ENCODE measurements at regions not wholly inside any gene's neighbourhood (a gene's known extent, or its start where the extent isn't known, plus 50 kb on each side); places are given as distances from the start of the nearest gene placed in this dataset.

DNA sequence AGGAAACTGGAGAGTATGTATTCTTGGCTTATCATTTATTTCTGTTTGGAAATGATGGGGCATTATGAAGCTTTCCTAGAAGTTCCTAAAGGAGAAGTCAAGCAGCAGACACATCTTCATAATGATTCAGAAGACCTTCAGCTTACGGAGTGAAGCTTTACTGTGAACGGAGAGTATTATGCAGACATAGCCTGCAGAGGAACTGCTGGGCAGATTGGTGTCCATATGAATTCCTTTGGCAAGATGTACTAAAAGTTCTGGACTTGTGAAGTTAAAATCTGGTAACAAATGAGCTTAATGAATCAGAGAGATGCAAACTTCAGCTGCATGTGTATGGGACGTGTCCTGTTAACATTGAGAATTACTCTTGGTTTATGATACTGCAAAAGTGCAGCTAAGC lies 60.1 kb downstream of the NABP1 start:
- no peak for DNase-seq

DNA sequence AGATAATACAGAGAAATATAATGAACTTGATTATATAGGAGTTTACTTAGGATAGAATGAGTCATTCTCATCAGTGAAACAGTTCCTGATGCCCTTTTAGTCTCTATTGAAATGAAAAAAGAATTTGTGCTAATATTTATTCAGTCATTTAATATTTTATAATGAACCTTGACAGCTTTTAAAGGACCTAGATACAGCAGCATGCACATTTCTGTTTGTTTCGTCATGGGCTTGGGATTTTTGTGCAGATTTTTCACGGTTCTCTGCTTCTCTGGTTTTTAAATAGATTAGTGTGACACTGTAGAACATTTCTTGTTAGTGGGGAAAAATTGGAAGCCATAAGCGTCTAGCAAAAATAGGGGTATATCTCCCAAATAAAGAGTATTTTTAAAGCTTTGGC lies 60.7 kb downstream of the NABP1 start:
- DNase-seq: no peak

GRCh38 chr2:191739194-191739593 lies 61.3 kb downstream of the NABP1 start:
- no peak for DNase-seq

- no peak for DNase-seq
Measured at GRCh38 chr2:191740016-191740419, 62.1 kb downstream of the NABP1 start.

DNA sequence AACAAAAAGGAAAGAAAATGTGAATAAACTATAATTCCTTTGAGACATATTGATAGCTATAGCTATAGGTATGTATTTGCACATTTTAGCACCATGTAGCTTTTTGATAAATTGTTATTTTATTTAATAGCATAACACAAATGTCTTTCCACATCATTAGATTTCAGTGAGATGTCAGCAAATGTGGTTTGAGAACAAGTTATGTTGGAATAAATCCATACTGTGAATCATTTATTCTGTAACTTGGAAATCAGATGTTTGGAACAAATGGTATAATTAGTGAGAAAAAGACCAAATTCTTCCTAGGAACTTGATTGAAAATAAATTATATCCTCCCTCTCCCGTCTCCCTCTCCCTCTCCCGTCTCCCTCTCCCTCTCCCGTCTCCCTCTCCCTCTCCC lies 62.8 kb downstream of the NABP1 start:
- peak; percentile 47 for DNase-seq

DNA sequence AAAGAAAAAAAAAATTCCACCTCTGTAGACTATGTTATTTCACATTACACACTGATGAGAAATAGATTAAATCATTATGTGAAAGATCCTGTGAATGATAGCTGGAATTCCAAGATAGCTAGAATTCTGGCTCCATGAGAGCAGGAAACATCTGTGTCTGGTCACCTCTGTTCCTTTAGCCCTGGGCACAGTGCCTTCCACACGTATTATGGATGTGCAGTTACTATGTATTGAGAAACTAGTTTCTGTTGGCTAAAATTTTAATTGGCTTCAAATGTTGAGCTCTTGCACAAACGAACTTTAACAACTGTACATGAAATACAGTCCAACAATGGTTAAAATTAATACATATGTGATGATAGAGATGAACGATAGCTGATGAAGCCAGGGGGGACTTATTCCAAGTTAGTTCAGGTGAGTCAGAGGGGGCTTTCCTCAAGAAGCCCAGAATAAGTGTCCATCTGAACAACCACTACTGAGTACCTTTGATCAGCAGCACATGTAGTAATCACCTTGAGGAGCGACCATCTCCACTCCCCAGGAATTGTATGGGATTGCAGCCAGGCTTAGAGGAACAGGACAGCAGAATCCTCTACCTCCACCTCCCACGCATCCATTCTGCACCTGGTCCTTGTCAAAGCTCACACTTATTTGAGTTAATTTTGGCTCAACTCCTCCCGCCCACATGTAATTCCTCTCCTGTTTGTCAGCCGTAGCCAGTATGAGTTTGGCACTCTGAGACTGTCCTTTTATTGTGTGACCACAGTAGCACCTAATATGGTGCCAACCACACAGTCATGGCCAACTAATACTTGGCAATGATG lies 68.6 kb downstream of the NABP1 start:
- peak; percentile 68 for DNase-seq

DNA sequence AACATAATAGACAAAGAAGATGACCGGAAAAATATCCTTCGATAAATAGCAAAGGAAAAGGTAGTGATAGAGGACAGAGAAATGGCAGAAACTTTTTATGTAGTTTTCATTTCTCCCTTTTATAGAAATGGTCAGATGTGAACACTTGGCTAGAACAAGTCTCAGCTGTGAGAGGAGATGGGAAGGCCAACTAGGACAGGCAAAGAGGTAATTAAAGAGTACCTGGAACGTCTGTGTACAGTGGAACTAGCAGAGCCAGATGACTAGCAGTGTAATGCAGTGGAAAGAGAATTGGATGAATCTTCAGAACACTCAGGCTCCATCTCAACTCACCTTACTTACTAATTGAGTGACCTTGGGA lies 69.2 kb downstream of the NABP1 start:
- no peak for DNase-seq

DNA sequence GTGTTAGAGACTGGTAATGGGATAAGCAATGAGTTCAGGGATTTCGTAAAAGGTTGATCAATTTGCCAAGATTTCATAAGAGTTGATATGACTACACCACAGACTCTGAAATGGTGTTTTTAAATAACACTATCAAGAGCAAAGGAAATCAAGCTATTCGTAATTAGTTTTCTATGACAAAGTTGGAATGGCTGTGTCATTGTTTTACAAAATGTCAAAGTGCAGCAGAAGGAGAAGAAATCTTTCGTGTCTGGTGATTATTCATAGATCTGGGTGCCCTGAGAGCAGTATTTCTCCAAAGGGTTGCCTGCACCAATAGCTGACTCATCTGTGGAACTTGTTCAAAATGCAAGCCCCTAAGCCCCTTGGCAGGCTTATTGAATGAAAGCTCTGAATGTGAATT lies 70.1 kb downstream of the NABP1 start:
- peak; percentile 56 for DNase-seq

GRCh38 chr2:191748528-191749180 lies 70.7 kb downstream of the NABP1 start:
- DNase-seq: peak; percentile 30

- no peak for DNase-seq
Measured at GRCh38 chr2:191749181-191749540, 71.2 kb downstream of the NABP1 start.

- DNase-seq: no peak
Measured at GRCh38 chr2:191754103-191754502, 76.2 kb downstream of the NABP1 start.

DNA sequence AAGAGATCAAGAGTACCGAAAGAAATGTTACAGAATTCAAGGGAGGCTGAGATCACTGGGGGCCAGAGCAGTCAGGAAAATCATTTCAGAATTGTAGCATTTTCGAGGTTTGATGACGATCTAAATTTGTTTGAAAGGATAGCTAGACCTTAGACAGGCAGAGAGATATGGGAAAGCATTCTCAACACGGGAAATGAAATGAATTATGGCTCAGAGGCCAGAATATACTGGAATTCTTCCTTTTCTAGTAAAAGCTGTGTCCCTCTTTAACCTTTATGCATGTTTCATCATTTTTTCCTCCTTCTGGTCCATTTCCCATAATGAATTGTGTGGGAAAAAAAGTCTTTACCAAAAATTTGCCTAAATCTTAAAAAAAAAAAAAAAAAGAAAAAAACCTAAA lies 78.8 kb downstream of the NABP1 start:
- DNase-seq: no peak

DNA sequence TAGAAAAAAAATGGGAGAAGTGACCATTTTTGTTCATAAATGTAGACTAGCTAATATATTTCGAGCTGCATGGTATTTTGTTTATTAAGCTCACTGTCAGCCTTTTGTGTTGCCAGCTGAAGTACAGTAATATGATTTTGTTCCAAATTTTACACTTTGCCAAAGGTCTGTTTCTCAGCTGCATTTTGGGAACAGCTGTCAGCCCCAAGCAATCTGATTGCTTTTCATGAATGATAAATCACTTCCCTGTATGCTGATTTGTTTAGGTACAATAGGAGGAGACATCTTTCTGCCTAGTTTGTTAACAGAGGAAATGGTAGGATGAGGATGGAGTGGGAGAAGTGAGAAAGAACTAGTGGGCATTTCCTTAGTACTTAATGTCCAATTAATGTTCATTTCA lies 79.3 kb downstream of the NABP1 start:
- DNase-seq: no peak

DNA sequence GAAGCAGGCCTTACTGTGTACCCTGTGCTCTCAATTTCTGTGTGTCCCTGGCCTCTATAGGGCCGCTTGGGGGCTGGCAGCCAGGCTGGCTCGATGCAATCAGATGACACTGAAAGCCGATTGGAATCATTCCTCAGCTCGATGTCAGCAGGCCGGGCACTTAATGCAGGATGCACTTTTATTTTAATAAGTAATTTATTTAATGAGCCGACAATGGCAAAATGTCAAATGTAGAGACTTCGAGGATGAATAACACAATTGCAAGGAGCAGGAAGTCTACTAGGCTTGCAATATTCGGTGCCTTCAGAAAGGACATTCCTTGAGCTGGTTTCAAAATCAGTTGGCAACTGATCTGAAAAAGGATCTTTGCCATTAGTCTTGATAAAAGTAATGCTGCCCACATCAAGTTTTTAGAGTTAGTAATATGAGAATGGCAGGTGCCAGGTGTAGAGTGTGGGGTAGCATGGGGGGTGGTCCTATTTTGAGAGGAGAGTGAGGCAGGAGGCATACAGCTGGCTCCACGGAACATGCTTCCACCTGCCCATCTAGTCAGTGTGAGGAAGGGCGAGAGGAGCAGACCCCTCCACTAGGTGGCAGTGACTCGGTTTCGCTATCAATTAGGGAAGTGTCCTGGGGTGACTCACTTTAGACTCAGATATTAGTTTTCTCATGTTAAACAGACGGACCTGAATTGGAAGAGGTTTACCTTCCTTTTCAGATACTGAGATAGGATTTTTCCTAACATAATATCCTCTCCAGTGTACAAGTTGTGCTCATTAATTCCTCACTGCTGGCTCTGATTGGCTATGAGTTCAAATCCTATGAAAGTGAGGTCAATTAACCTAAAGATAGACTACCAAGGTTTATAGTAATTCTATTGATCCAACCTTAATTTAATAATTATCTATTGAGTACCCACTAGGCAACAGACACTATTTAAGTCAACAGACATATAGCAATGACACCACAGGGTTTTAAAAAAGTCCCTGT lies 80.9 kb downstream of the NABP1 start:
- peak; percentile 59 for DNase-seq

GRCh38 chr2:191759680-191760079 lies 81.7 kb downstream of the NABP1 start:
- DNase-seq: no peak

- no peak for DNase-seq
Measured at GRCh38 chr2:191760655-191761262, 82.8 kb downstream of the NABP1 start.

GRCh38 chr2:191773136-191773535 lies 73.8 kb downstream of the CAVIN2 start:
- no peak for DNase-seq

DNA sequence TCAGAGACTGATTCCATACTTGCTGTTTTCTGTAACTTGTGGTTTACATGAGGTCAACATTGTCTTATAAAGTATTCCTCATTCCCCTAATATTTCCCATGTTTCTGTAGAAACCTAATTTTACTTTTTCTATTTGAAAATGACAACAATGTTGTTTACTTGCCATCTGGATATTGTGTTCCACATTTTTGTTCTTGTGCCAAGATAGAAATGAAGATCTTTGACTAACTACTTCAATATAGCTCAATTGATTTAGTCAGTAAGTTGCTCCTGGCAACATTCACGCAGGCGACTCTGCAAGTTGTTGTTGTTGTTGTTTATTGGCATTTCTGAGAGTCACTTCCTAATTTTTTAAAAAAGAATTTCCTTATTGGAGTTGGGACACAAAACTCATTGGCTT lies 69.5 kb downstream of the CAVIN2 start:
- DNase-seq: no peak

- DNase-seq: no peak
Measured at GRCh38 chr2:191778041-191778440, 68.8 kb downstream of the CAVIN2 start.

- DNase-seq: no peak
Measured at GRCh38 chr2:191782351-191782750, 64.5 kb downstream of the CAVIN2 start.

GRCh38 chr2:191783416-191783815 lies 63.5 kb downstream of the CAVIN2 start:
- no peak for DNase-seq
